Endothelial cell of umbilical vein (primary cell): ENCODE measurements at regions not wholly inside any gene's neighbourhood (a gene's known extent, or its start where the extent isn't known, plus 50 kb on each side); places are given as distances from the start of the nearest gene placed in this dataset.

Source experiments
- BruUV-seq: library from RNA; stranded (reverse); fragments of 400-500 nt; replicated peaks from 2 replicates; lab custom pipeline; 2021; lab: Mats Ljungman, UMichigan
- CTCF ChIA-PET: fragments of 300-600, 350-600 bp; sonication (Branson Sonifier 250); formaldehyde crosslinking; loops from one replicate; lab custom pipeline; 2021; ENCODE audit warnings: antibody characterized with exemption, inconsistent platforms; lab: Charles Lee
- POLR2A ChIA-PET: fragments of 300-600, 350-600 bp; sonication (Branson Sonifier 250); formaldehyde crosslinking; loops from one replicate; lab custom pipeline; 2021; ENCODE audit warnings: antibody characterized with exemption, inconsistent platforms; lab: Charles Lee
- DNase-seq: peaks from one replicate; pipeline ENCODE4 v3.0.0-alpha.2; 2011; ENCODE audit warnings: low read depth, low spot score
- FAIRE-seq: peaks from 2 replicates; lab custom pipeline; 2011; peaks lifted over from hg19 to GRCh38; lab: Jason Lieb, UNC
- H2AFZ ChIP-seq: 2 replicates; pipeline ENCODE4 v1.6.0; 2012; ENCODE audit warnings: low read depth, low read length, control low read depth, inconsistent platforms
- H3K27ac ChIP-seq: 2 replicates; pipeline ENCODE4 v1.5.1; 2011; ENCODE audit warnings: low read depth, mild to moderate bottlenecking, control low read depth, low read length, moderate library complexity; ENCODE audit not compliant: insufficient read depth
- H3K27me3 ChIP-seq, 2 experiments: 2 replicates each; pipeline versions ENCODE4 v1.6.0 to v1.6.1; 2011; ENCODE audit warnings: low read length in 2 of 2, mixed read lengths in 1 of 2; ENCODE audit not compliant: control insufficient read depth in 2 of 2, insufficient read depth in 2 of 2
- H3K36me3 ChIP-seq, 2 experiments: 2 replicates in 1 of 2; 3 replicates in 1 of 2; pipeline ENCODE4 v1.5.1; 2011; ENCODE audit warnings: low read length in 2 of 2, mild to moderate bottlenecking in 1 of 2, moderate library complexity in 1 of 2; ENCODE audit not compliant: control insufficient read depth in 2 of 2, insufficient read depth in 2 of 2; ENCODE audit errors: extremely low read depth in 1 of 2
- H3K4me1 ChIP-seq: 3 replicates; pipeline ENCODE4 v1.5.1; 2011; ENCODE audit warnings: mild to moderate bottlenecking, low read length; ENCODE audit not compliant: control insufficient read depth, insufficient read depth; ENCODE audit errors: extremely low read depth
- H3K4me2 ChIP-seq: 2 replicates; pipeline ENCODE4 v1.6.1; 2011; ENCODE audit warnings: low read length, control low read depth, mixed read lengths; ENCODE audit not compliant: insufficient read depth
- H3K4me3 ChIP-seq, 3 experiments: fragments of 200-600 bp in 1 of 3; sonication (generic), shearing (Covaris generic) in 1 of 3; replicated peaks in 1 of 3; 2 replicates each; pipeline ENCODE4 v1.5.1; 2011 to 2016; ENCODE audit warnings: control low read depth in 3 of 3, low read length in 3 of 3, mild to moderate bottlenecking in 2 of 3, inconsistent platforms in 1 of 3, low read depth in 1 of 3, moderate library complexity in 1 of 3; ENCODE audit not compliant: insufficient read depth in 1 of 3
- H3K79me2 ChIP-seq: 2 replicates; pipeline ENCODE4 v1.6.0; 2012; ENCODE audit warnings: low read length, inconsistent platforms; ENCODE audit not compliant: control insufficient read depth, insufficient read depth
- H3K9ac ChIP-seq: replicated peaks from 2 replicates; pipeline ENCODE3; 2011; ENCODE audit warnings: low read length, control low read depth; ENCODE audit not compliant: insufficient read depth; ENCODE audit errors: extremely low read depth
- H3K9me1 ChIP-seq: replicated peaks from 3 replicates; pipeline ENCODE4 v1.6.0; 2011; ENCODE audit warnings: mild to moderate bottlenecking, low read length; ENCODE audit not compliant: control insufficient read depth, insufficient read depth; ENCODE audit errors: extremely low read depth
- H3K9me3 ChIP-seq: replicated peaks from 2 replicates; pipeline ENCODE4 v1.5.1; 2012; ENCODE audit warnings: low read length, inconsistent platforms; ENCODE audit not compliant: control insufficient read depth, insufficient read depth
- H4K20me1 ChIP-seq: replicated peaks from 2 replicates; pipeline ENCODE3; 2011; ENCODE audit warnings: mild to moderate bottlenecking, low read length; ENCODE audit not compliant: control insufficient read depth, insufficient read depth; ENCODE audit errors: extremely low read depth
- CTCF ChIP-seq, 2 donors: IDR thresholded peaks; 1 replicate in 1 of 2; 2 replicates in 1 of 2; pipeline ENCODE4 v1.5.1; 2011; ENCODE audit warnings: low read length in 2 of 2, mild to moderate bottlenecking in 2 of 2, moderate library complexity in 2 of 2, control low read depth in 1 of 2, inconsistent platforms in 1 of 2, low read depth in 1 of 2; ENCODE audit not compliant: insufficient read depth in 1 of 2; ENCODE audit errors: extremely low read depth in 1 of 2
- EZH2 ChIP-seq: IDR thresholded peaks from 2 replicates; pipeline ENCODE4 v1.6.1; 2012; ENCODE audit warnings: borderline replicate concordance, low read depth, mild to moderate bottlenecking, moderate library complexity, low read length, inconsistent platforms; ENCODE audit not compliant: severe bottlenecking
- FOS ChIP-seq: IDR thresholded peaks from 2 replicates; pipeline ENCODE4 v1.6.1; 2011; ENCODE audit warnings: mild to moderate bottlenecking, low read length, moderate library complexity, borderline replicate concordance; ENCODE audit not compliant: insufficient read depth
- GATA2 ChIP-seq: IDR thresholded peaks from 2 replicates; pipeline ENCODE4 v1.7.0; 2011; ENCODE audit warnings: low read depth, mild to moderate bottlenecking, moderate library complexity, mixed read lengths, low read length; ENCODE audit not compliant: insufficient read length, insufficient read depth
- JUN ChIP-seq: IDR thresholded peaks from 2 replicates; pipeline ENCODE4 v1.6.1; 2011; ENCODE audit warnings: borderline replicate concordance, low read depth; ENCODE audit not compliant: insufficient read length, insufficient read depth
- MAX ChIP-seq: IDR thresholded peaks from 2 replicates; pipeline ENCODE4 v1.6.1; 2011; ENCODE audit not compliant: insufficient read depth, insufficient read length
- MYC ChIP-seq: IDR thresholded peaks from one replicate; pipeline ENCODE4 v1.6.1; 2011; ENCODE audit warnings: mild to moderate bottlenecking, low read depth, low read length
- POLR2A ChIP-seq: IDR thresholded peaks from 2 replicates; pipeline ENCODE4 v1.6.1; 2012; ENCODE audit warnings: low read depth, mild to moderate bottlenecking, control low read depth, low read length
- POLR2AphosphoS5 ChIP-seq: IDR thresholded peaks from 2 replicates; pipeline ENCODE4 v1.6.1; 2012; ENCODE audit warnings: low read depth, mild to moderate bottlenecking, control low read depth, low read length, moderate library complexity; ENCODE audit not compliant: insufficient read depth
- dilution Hi-C: fragments of 300-500 bp; cut with MboI; formaldehyde crosslinking; loops from one replicate; pipeline ENCODE4 v1.15.0; 2019; ENCODE audit warnings: low sequenced_read_pairs; ENCODE audit not compliant: extremely low pct_ligation_motif_present
- intact Hi-C: fragments of 100-400 bp; cut with micrococcal nuclease; formaldehyde crosslinking; loops from one replicate; pipeline ENCODE4 v1.10.0; 2022

GRCh38 chrX:139018436-139018835 lies 306.9 kb upstream of the FGF13 start:
- no peak for DNase-seq
- Histone ChIP-seq H3K9me1 (no peaks in the 10 kb centered on the region), H2AFZ (no peak overlapping the region), H3K9me3 (no peaks in the 10 kb centered on the region), H3K4me2 (no peak overlapping the region), H3K27me3 (no peaks in the 10 kb centered on the region), H3K79me2 (no peaks in the 10 kb centered on the region), H3K4me1 (no peaks in the 10 kb centered on the region), H3K4me3 (no peak overlapping the region), H4K20me1 (no peaks in the 10 kb centered on the region), H3K9ac (no peak overlapping the region), H3K27ac (no peak overlapping the region), H3K36me3 (no peaks in the 10 kb centered on the region)
- dilution Hi-C loops (no loop called here), intact Hi-C loops (no loop called here)
- TF ChIP-seq MYC: no peak
- no peak for TF ChIP-seq CTCF (IDR thresholded peaks at IDR 0.05; ENCODE audit: extremely low read depth in 1 of 2, insufficient read depth in 1 of 2, low read depth in 1 of 2, low read length in 2 of 2)
- no peak for TF ChIP-seq POLR2AphosphoS5
- no peak for TF ChIP-seq GATA2
- no peak for TF ChIP-seq FOS
- no peak for TF ChIP-seq JUN
- TF ChIP-seq EZH2: no peak
- TF ChIP-seq MAX: no peak
- TF ChIP-seq POLR2A: no peak
- no peak for FAIRE-seq
- BruUV-seq: no TSS peak
- ChIA-PET CTCF (no interaction called here), POLR2A (no interaction called here)
